BJ (cell line): ENCODE measurements at regions not wholly inside any gene's neighbourhood (a gene's known extent, or its start where the extent isn't known, plus 50 kb on each side); places are given as distances from the start of the nearest gene placed in this dataset.

ENCODE experiments used
- CTCF ChIA-PET: fragments of 350-600 bp; formaldehyde crosslinking; extraction: SDS; loops from one replicate; lab custom pipeline; 2021; ENCODE audit warnings: antibody characterized with exemption, inconsistent platforms; lab: Yijun Ruan, JAX
- POLR2A ChIA-PET: fragments of 300-600 bp; sonication (Branson Sonifier 250); formaldehyde crosslinking; extraction: SDS; loops from one replicate; lab custom pipeline; 2021; ENCODE audit warnings: antibody characterized with exemption; lab: Charles Lee
- DNase-seq: peaks from one replicate; pipeline ENCODE4 v3.0.0-alpha.2; 2011; ENCODE audit warnings: low read depth
- H3K27me3 ChIP-seq: 2 replicates; pipeline ENCODE4 v1.6.0; 2011; ENCODE audit warnings: low read length; ENCODE audit not compliant: control insufficient read depth, insufficient read depth
- H3K36me3 ChIP-seq: 2 replicates; pipeline ENCODE4 v1.5.1; 2011; ENCODE audit warnings: low read length; ENCODE audit not compliant: control insufficient read depth, insufficient read depth
- H3K4me3 ChIP-seq: 2 replicates; pipeline ENCODE4 v1.5.1; 2011; ENCODE audit warnings: low read depth, mild to moderate bottlenecking, control low read depth, low read length
- CTCF ChIP-seq: IDR thresholded peaks from 2 replicates; pipeline ENCODE4 v1.5.1; 2011; ENCODE audit warnings: low read depth, mild to moderate bottlenecking, control low read depth, inconsistent platforms, low read length, moderate library complexity; ENCODE audit not compliant: insufficient read depth

DNA sequence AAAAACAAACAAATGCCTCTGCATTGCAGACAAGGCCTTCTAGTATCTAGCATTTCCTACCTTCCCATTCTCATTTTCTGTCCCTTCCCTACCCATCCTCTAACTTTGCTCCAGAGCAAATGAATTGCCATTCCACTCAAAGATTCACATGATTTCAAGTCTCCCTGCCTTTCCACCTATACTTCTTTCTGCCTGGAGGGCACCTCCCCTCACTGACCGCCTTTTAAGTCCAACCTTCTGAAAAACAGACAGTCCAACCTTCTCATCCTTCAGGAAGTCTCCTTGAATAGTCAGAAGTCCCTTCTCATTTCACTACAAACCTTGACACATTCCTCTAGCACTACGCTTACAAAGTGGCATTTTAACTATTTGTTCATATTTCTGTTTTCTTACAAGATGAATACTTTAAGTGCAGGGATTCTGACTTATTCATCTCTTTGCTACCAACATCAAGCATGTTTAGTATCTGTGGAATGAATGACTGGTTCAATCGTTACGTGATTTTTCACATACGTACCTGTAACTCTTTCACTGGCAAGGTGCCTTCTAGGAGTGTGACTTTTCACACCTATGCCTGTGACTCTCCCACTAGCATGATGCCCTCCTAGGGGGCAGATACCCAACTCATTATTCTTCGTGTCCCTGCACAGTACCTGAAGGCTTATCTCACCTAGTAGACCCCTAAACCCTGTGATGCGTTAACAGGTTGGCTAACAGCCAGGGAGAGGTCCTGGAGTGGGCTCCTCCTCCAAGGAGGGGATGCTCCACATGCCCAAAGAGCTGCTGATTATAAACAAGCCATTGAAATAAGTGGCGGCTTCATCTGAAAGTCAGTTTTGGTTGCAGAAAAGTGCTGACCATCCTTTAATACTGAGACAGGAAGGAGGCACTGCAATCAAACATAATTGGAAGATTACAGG is 356.2 kb downstream of the MYCN start:
- no peak for TF ChIP-seq CTCF
- H3K27me3 ChIP-seq = no peaks in the 10 kb centered on the region
- no peaks in the 10 kb centered on the region for H3K36me3 ChIP-seq
- ChIA-PET POLR2A (no interaction called here), CTCF (no interaction called here)
- no peak overlapping the region for H3K4me3 ChIP-seq
- DNase-seq = no peak

GRCh38 chr2:16296038-16296290 is 355.6 kb downstream of the MYCN start:
- CTCF ChIA-PET = no interaction called here
- no peak for DNase-seq
- Histone ChIP-seq H3K4me3 (no peak overlapping the region), H3K36me3 (no peaks in the 10 kb centered on the region), H3K27me3 (no peaks in the 10 kb centered on the region)
- TF ChIP-seq CTCF = no peak
- POLR2A ChIA-PET = no interaction called here

GRCh38 chr2:16294791-16295190 is 354.4 kb downstream of the MYCN start:
- ChIA-PET CTCF (no interaction called here), POLR2A (no interaction called here)
- H3K36me3 ChIP-seq = no peaks in the 10 kb centered on the region
- H3K27me3 ChIP-seq = no peaks in the 10 kb centered on the region
- no peak for DNase-seq
- TF ChIP-seq CTCF = no peak
- H3K4me3 ChIP-seq = no peak overlapping the region

- Histone ChIP-seq H3K36me3 (no peaks in the 10 kb centered on the region), H3K27me3 (no peaks in the 10 kb centered on the region), H3K4me3 (no peak overlapping the region)
- CTCF ChIA-PET = no interaction called here
- POLR2A ChIA-PET = no interaction called here
- TF ChIP-seq CTCF = no peak
- no peak for DNase-seq
Measured at GRCh38 chr2:16293871-16294270, 353.5 kb downstream of the MYCN start.

DNA sequence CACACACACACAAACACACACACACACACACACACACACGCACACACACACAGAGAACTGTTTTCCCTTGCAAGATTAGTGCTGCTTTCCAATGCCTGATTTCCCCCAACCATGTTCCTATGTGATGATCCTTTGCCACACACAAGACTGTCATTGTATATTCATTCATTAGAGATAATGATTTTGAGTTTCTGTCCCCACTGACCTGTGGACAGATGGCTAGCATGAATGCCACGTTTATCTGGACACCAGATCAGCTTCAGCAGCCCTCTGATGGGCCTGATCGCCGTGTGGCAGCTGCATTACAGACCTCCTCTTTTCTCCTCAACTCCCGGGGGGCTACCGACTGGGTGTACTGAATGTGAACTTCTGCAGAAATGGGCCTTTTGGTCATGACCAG is 353.0 kb downstream of the MYCN start:
- no peak for DNase-seq

More for the DNA sequence above, 353.0 kb downstream of the MYCN start:
- H3K27me3 ChIP-seq = no peaks in the 10 kb centered on the region
- CTCF ChIA-PET = no interaction called here
- no peaks in the 10 kb centered on the region for H3K36me3 ChIP-seq
- no peak overlapping the region for H3K4me3 ChIP-seq
- no peak for TF ChIP-seq CTCF
- POLR2A ChIA-PET = no interaction called here
